Activated T-cell treated with anti-CD3 and anti-CD28 coated beads, Interleukin-2, amount 50 U/mL, for 72 hours (primary cell): ENCODE measurements at regions not wholly inside any gene's neighbourhood (a gene's known extent, or its start where the extent isn't known, plus 50 kb on each side); places are given as distances from the start of the nearest gene placed in this dataset.
"Not testable (repeated sequence)": the region's sequence is repeated elsewhere in the genome, so short reads cannot be mapped to it uniquely, and the experiment has no call there.

Source experiments
- ATAC-seq, 2 donors: fragments of 150-1000 bp; cut with Tn5 transposase; replicated peaks in 1 of 2; 2 replicates each; pipeline ENCODE4 v1.10.0; 2021; ENCODE audit warnings: moderate library complexity in 2 of 2, mild to moderate bottlenecking in 1 of 2
- DNase-seq, 2 donors: peaks; one replicate each; pipeline ENCODE4 v3.0.0; 2021 to 2022; ENCODE audit warnings: mixed read lengths in 1 of 2
- H3K27ac Mint-ChIP-seq: one replicate; pipeline ENCODE4 v1.8.0; 2022; ENCODE audit warnings: mild to moderate bottlenecking, moderate library complexity, mixed read lengths
- H3K27me3 Mint-ChIP-seq: one replicate; pipeline ENCODE4 v1.8.0; 2022; ENCODE audit warnings: low read depth, mixed read lengths
- H3K36me3 Mint-ChIP-seq, 2 donors: one replicate each; pipeline ENCODE4 v1.8.0; 2022; ENCODE audit warnings: mixed read lengths in 2 of 2, mild to moderate bottlenecking in 1 of 2; ENCODE audit not compliant: insufficient read depth in 2 of 2
- H3K4me1 Mint-ChIP-seq: one replicate; pipeline ENCODE4 v1.8.0; 2022; ENCODE audit warnings: low read depth, mixed read lengths
- H3K4me3 Mint-ChIP-seq, 2 donors: one replicate each; pipeline ENCODE4 v1.8.0; 2022; ENCODE audit warnings: mild to moderate bottlenecking in 2 of 2, mixed read lengths in 2 of 2, moderate library complexity in 2 of 2
- H3K9me3 Mint-ChIP-seq, 2 donors: one replicate each; pipeline ENCODE4 v1.8.0; 2022; ENCODE audit warnings: mixed read lengths in 2 of 2

GRCh38 chr13:112218416-112218815 is 151.5 kb downstream of the SOX1 start:
- H3K27ac Mint-ChIP-seq: no peak overlapping the region
- H3K4me1 Mint-ChIP-seq: no peaks in the 10 kb centered on the region
- DNase-seq (no peak), ATAC-seq (no peak)
- H3K9me3 Mint-ChIP-seq: peaks cover 0 to 2% of the 10 kb centered on the region in 2 donors
- no peaks in the 10 kb centered on the region for H3K36me3 Mint-ChIP-seq
- no peaks in the 10 kb centered on the region for H3K27me3 Mint-ChIP-seq
- no peak overlapping the region for H3K4me3 Mint-ChIP-seq

GRCh38 chr13:112219740-112220139 is 152.8 kb downstream of the SOX1 start:
- H3K36me3 Mint-ChIP-seq: no peaks in the 10 kb centered on the region
- peaks cover 0 to 2% of the 10 kb centered on the region in 2 donors for H3K9me3 Mint-ChIP-seq

GRCh38 chr13:112220296-112220875 is 153.4 kb downstream of the SOX1 start:
- peaks cover 0 to 2% of the 10 kb centered on the region in 2 donors for H3K9me3 Mint-ChIP-seq
- no peaks in the 10 kb centered on the region for H3K36me3 Mint-ChIP-seq

More at GRCh38 chr13:112219740-112220139, 152.8 kb downstream of the SOX1 start:
- H3K27ac Mint-ChIP-seq: no peak overlapping the region
- no peak for DNase-seq
- no peak for ATAC-seq
- H3K4me1 Mint-ChIP-seq: no peaks in the 10 kb centered on the region
- H3K4me3 Mint-ChIP-seq: no peak overlapping the region
- H3K27me3 Mint-ChIP-seq: no peaks in the 10 kb centered on the region

GRCh38 chr13:112220925-112221324 is 154.0 kb downstream of the SOX1 start:
- peaks cover 0 to 4% of the 10 kb centered on the region in 2 donors for H3K9me3 Mint-ChIP-seq
- H3K36me3 Mint-ChIP-seq: no peaks in the 10 kb centered on the region
- H3K4me1 Mint-ChIP-seq: no peaks in the 10 kb centered on the region
- DNase-seq: no peak
- no peak overlapping the region for H3K4me3 Mint-ChIP-seq
- no peaks in the 10 kb centered on the region for H3K27me3 Mint-ChIP-seq
- no peak for ATAC-seq
- no peak overlapping the region for H3K27ac Mint-ChIP-seq

More at GRCh38 chr13:112220296-112220875, 153.4 kb downstream of the SOX1 start:
- Mint-ChIP-seq H3K4me1 (no peaks in the 10 kb centered on the region), H3K4me3 (no peak overlapping the region), H3K27me3 (no peaks in the 10 kb centered on the region), H3K27ac (no peak overlapping the region)
- no peak for DNase-seq
- ATAC-seq: no peak

- Mint-ChIP-seq H3K27me3 (no peaks in the 10 kb centered on the region), H3K9me3 (peaks cover 0 to 2% of the 10 kb centered on the region in 2 donors), H3K4me1 (no peaks in the 10 kb centered on the region), H3K36me3 (no peaks in the 10 kb centered on the region), H3K27ac (no peak overlapping the region), H3K4me3 (no peak overlapping the region)
- DNase-seq (no peak), ATAC-seq (no peak)
Observed at GRCh38 chr13:112222971-112223370, 153.2 kb upstream of the SPACA7 start.

GRCh38 chr13:112223929-112224328 is 152.2 kb upstream of the SPACA7 start:
- ATAC-seq, H3K27me3 Mint-ChIP-seq, DNase-seq, H3K4me3 Mint-ChIP-seq, H3K4me1 Mint-ChIP-seq, H3K9me3 Mint-ChIP-seq, H3K27ac Mint-ChIP-seq, H3K36me3 Mint-ChIP-seq: not testable (repeated sequence)

- ATAC-seq (no peak), DNase-seq (no peak)
- no peaks in the 10 kb centered on the region for H3K27me3 Mint-ChIP-seq
- no peak overlapping the region for H3K27ac Mint-ChIP-seq
- peaks cover 0 to 2% of the 10 kb centered on the region in 2 donors for H3K9me3 Mint-ChIP-seq
- H3K4me1 Mint-ChIP-seq: no peaks in the 10 kb centered on the region
- H3K36me3 Mint-ChIP-seq: no peaks in the 10 kb centered on the region
- no peak overlapping the region for H3K4me3 Mint-ChIP-seq
Observed at GRCh38 chr13:112225429-112226090, 150.6 kb upstream of the SPACA7 start.

GRCh38 chr13:112226320-112227002 is 149.7 kb upstream of the SPACA7 start:
- Mint-ChIP-seq H3K4me3 (no peak overlapping the region), H3K9me3 (peaks cover 0 to 2% of the 10 kb centered on the region in 2 donors), H3K4me1 (no peaks in the 10 kb centered on the region), H3K27ac (no peak overlapping the region), H3K36me3 (no peaks in the 10 kb centered on the region), H3K27me3 (no peaks in the 10 kb centered on the region)
- ATAC-seq: no peak
- no peak for DNase-seq

- Mint-ChIP-seq H3K9me3 (peaks cover 0 to 2% of the 10 kb centered on the region in 2 donors), H3K36me3 (no peaks in the 10 kb centered on the region)
Observed at GRCh38 chr13:112227031-112227430, 149.1 kb upstream of the SPACA7 start.

GRCh38 chr13:112229445-112229844 is 146.7 kb upstream of the SPACA7 start:
- DNase-seq (no peak), ATAC-seq (no peak)
- Mint-ChIP-seq H3K27me3 (no peaks in the 10 kb centered on the region), H3K36me3 (no peaks in the 10 kb centered on the region), H3K9me3 (peaks cover 0 to 2% of the 10 kb centered on the region in 2 donors), H3K4me3 (no peak overlapping the region), H3K4me1 (no peaks in the 10 kb centered on the region), H3K27ac (no peak overlapping the region)

More at GRCh38 chr13:112227031-112227430, 149.1 kb upstream of the SPACA7 start:
- H3K27me3 Mint-ChIP-seq: no peaks in the 10 kb centered on the region
- ATAC-seq (no peak), DNase-seq (no peak)
- no peaks in the 10 kb centered on the region for H3K4me1 Mint-ChIP-seq
- no peak overlapping the region for H3K4me3 Mint-ChIP-seq
- H3K27ac Mint-ChIP-seq: no peak overlapping the region

- H3K36me3 Mint-ChIP-seq: no peaks in the 10 kb centered on the region
- no peaks in the 10 kb centered on the region for H3K27me3 Mint-ChIP-seq
- no peaks in the 10 kb centered on the region for H3K4me1 Mint-ChIP-seq
- peaks cover 0 to 2% of the 10 kb centered on the region in 2 donors for H3K9me3 Mint-ChIP-seq
- no peak for DNase-seq
- no peak overlapping the region for H3K4me3 Mint-ChIP-seq
- no peak for ATAC-seq
- H3K27ac Mint-ChIP-seq: no peak overlapping the region
Observed at GRCh38 chr13:112229992-112230872, 145.9 kb upstream of the SPACA7 start.

- Mint-ChIP-seq H3K27ac (no peak overlapping the region), H3K4me3 (no peak overlapping the region), H3K9me3 (no peaks in the 10 kb centered on the region), H3K4me1 (no peaks in the 10 kb centered on the region), H3K27me3 (no peaks in the 10 kb centered on the region), H3K36me3 (no peaks in the 10 kb centered on the region)
- no peak for DNase-seq
- no peak for ATAC-seq
Observed at GRCh38 chr13:112231451-112232083, 144.6 kb upstream of the SPACA7 start.
